ENCODE measurements at regions not wholly inside any gene's neighbourhood (a gene's known extent, or its start where the extent isn't known, plus 50 kb on each side); places are given as distances from the start of the nearest gene placed in this dataset.
"Not testable (repeated sequence)": the region's sequence is repeated elsewhere in the genome, so short reads cannot be mapped to it uniquely, and the experiment has no call there.

GRCh38 chr2:87437701-87438260 lies 310.1 kb upstream of the PLGLB2 start:
- DNase-seq, result not testable (repeated sequence)

- DNase-seq, result not testable (repeated sequence)
Measured at GRCh38 chr2:87438780-87439454, 309.0 kb upstream of the PLGLB2 start.

DNA sequence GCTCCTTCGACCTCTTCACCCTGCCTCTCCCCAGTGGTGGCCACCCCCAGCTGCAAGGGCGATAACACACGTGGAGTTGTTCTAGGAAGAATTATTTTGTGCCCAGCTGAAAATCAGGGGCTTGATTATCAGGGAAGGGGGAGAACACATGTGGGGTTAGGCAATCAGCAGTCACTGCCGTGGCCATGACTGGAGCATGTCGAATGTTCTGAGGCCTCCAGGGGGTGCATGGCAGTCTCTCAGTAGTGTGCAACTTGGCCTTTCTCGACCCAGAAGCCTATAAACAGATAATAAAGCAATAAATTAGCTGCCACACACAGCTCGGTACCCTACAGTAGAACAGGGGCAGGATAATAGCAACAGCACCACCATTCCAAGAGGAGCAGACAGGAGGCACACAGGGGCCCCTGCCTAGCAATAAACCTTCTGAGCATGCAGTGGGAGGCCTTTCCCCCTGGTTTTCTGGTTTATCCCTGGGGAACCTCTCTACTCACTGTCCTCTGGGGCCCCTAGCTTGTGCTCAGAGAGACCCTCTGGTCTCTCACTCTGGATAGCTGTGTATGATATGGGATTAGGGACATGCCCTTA lies 308.2 kb upstream of the PLGLB2 start:
- DNase-seq, result not testable (repeated sequence)

DNA sequence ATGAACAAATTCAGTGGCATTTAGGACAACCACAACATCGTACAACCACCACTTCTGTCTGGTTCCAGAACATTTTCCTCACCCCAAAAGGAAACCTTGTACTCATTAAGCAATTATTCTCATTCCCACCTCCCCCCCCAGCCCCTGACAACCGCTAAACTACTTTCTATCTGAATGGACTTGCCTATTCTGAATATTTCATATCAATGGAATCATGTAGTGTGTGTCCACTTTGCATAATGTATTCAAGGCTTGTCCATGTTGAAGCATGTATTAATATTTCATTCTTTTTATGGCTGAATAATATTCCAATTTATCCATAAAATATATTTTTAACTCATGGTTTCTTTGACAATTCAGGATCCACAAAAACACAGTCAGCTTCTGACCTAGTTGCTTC lies 307.2 kb upstream of the PLGLB2 start:
- not testable (repeated sequence) for DNase-seq

- not testable (repeated sequence) for DNase-seq
Measured at GRCh38 chr2:87441375-87441774, 306.5 kb upstream of the PLGLB2 start.

DNA sequence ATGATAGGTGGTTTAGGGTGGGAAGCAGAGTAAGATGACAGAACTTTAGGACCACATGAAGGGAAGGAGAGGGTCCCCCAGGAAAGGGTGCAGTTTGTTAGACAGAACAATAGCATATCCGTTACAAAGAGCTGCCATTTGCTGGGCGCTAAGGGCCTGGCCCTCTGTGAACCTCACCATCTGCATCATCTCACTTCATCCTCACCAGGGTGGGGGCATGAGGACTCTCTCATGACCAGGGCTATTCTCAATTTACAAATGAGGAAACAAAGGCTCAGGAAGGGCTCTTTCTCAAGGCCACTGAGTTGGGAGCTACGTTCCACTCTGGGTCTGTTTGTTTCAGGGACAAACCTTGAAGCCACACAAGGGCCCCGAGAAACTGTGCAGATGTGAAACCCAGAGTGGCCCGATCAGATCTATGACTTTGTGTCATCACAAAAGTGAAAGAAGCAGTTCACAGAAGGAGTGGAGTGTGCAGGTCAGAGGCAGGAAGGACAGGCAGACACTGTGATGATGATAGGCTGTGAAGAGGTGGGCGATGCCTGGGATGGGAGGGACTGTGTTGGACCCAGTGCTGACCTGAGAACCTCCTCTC lies 304.8 kb upstream of the PLGLB2 start:
- DNase-seq, result not testable (repeated sequence)

DNA sequence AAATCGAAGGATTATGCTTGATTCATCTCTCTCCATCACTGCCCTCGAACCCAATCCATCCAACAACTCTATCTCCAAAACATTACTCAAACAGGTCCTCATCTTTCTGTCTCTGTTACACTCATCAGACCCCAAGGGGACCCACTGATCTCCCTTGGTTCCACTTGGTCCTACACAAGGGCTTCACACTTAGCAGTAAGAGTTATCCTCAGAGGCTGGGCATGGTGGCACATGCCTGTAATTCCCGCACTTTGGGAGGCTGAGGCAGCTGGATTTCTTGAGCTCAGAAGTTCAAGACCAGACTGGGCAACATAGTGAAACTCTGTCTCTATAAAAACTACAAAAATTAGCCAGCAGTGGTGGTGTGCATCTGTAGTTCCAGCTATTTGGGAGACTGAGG lies 302.9 kb upstream of the PLGLB2 start:
- not testable (repeated sequence) for DNase-seq

- DNase-seq, result not testable (repeated sequence)
Measured at GRCh38 chr2:87445613-87446312, 302.1 kb upstream of the PLGLB2 start.

DNA sequence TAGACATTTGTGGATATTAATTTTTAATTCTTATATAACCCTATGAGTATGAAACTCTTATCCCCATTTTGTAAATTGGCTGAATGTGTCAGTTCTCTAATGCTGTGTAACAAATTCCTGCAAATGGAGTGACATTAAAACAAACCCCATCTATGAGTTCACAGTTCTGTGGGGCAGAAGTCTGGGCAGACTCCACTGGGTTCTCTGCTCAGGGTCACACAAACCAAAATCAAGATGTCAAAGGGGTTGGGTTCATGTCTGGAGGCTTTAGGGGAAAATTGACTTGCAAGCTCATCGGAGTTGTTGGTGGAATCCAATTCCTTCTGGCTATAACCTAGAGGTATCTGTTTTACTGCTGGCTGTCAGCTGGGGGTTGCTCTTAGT lies 301.6 kb upstream of the PLGLB2 start:
- DNase-seq, result not testable (repeated sequence)

DNA sequence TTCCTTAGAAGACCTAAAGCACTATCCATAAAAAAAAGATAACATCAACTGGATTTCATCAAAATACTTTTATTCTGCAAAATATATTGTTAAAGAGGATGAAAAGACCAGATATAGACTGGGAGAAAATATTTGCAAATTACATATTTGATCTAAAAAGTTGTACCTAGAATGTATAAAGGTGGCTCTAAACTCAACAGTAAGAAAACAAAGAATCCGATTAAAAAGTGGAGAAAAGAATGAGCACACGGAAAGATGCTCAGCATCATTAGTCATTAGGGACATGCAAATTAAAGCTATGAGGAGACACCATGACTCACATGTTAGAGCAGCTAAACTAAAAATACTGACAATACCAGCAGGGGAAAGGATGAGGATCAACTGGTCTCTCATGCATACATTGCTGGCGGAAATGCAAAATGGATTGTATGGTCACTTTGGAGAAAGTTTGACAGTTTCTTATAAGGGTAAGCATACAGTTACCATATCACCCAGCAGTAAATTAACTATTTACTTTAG lies 298.4 kb upstream of the PLGLB2 start:
- DNase-seq, result not testable (repeated sequence)

DNA sequence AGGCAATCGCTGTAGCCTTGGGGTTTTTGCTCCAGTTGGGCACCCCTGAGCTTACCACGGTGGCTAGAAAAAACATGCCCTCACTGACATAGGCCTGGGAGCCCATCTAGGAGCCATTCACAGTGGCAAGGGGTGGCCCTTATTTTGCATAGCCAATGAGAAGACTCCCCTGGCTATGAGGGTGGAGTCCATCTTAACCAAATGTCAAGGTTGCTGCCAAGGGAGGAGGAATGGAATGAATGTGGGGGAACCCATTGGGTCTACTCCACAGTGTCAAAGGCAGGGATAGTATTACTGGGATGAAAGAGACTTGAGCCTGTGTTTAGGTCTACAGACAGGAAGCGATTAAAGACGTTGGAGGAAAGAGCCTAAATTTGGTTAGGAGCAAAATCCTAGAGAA lies 295.7 kb upstream of the PLGLB2 start:
- DNase-seq, result peak; percentile 44

DNA sequence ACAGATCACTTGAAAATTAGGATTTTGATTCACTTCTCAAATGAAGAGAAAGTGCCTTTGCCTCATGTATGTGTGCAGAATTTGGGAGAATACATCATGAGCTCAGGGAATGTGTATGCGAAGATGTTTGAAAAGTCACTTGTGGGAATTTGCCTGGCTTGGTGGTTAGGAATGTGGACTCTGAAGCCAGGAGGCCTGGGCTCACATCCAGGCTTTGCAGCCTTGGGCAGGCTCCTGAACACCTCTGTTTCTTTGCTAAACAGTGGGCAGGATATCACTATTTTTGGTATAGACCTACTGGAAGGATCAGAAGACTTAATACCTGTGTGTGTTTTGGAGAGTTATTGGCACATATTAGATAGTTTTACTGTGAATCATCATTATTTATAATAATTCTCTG lies 295.0 kb upstream of the PLGLB2 start:
- DNase-seq, result peak; percentile 86

DNA sequence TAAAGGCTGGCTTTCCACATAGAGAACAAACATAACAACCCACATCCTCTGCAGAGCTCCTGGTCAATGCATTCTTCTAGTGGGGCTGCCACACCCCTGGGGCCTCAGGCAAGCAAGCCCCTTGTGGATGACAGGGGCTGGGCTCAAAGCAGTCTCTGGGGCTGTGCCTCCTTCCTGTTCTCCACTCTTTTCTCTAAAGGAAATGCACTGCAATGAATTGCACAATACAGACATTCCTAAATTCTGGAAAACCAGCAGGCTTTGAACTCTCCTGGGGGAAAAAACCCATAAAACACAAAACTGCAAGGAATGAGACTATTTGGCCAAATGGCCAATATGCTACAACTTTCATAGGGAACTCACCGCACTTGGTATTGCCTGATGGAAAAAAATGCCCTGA lies 293.9 kb upstream of the PLGLB2 start:
- peak; percentile 93 for DNase-seq

GRCh38 chr2:87454421-87454820 lies 293.5 kb upstream of the PLGLB2 start:
- peak; percentile 84 for DNase-seq

DNA sequence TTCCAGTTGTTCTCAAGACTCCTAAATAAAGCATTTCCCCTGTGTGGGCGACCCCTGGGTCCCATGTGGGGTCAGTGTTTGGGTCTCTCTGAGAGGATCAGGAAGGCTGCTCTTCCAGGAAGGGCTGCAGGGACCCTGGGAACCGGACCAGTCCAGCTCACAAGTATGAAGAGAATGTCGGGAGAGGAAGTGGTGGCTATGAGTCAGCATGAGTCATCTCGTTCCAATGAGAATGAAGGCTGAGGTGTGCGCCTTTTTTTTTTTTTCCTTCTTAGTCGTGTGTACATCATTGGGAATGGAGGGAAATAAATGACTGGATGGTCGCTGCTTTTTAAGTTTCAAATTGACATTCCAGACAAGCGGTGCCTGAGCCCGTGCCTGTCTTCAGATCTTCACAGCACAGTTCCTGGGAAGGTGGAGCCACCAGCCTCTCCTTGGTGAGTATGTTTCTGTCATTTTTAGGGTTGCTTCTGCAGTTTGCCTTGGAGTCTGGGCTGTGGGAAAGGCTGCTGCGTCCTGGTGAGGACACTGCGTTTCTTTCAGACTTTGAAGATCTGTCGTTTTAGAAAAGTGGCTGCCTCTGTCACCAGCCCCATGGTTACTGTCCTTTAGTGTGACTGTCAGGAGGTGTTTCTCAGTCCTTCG lies 292.6 kb upstream of the PLGLB2 start:
- not testable (repeated sequence) for DNase-seq

DNA sequence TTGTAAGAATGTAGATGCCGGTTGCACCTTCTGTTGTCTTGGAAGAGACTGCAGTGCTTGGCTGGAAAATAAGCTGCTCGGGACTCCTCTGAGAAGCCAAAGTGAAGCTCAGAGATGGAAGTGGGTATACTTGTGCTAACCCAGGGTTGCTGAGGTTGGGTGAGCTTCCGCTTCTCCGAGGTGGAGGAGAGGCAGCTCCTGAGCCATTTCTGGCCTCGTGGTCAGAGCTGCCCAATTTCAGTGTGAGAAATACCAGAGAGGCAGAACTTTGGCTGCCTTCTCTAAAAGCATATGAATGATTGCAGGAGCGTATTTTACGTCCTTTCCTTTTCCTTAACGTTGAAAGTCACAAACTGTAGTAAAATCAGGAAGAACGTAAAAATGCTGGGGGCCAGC lies 292.0 kb upstream of the PLGLB2 start:
- not testable (repeated sequence) for DNase-seq

- DNase-seq, result not testable (repeated sequence)
Measured at GRCh38 chr2:87456477-87457128, 291.3 kb upstream of the PLGLB2 start.

DNA sequence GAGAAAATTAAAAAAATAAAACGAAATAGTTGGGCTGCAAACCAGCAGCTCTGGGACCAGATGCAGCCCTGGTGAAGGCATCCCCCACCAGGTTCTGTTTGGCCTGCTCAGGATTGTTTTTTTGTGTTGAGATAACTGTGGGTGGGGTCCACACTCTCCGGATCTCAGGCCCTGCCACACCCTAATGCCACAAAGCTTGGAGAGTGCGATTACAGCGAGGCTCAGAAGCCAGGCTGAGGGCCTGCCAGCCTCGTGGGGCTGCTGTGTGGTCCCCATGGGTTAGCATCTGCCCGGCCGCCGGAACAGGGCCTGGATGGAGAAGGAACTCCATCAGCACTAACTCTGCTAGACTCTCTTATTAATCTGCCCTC lies 290.8 kb upstream of the PLGLB2 start:
- DNase-seq, result not testable (repeated sequence)

GRCh38 chr2:87458938-87459337 lies 288.9 kb upstream of the PLGLB2 start:
- not testable (repeated sequence) for DNase-seq

DNA sequence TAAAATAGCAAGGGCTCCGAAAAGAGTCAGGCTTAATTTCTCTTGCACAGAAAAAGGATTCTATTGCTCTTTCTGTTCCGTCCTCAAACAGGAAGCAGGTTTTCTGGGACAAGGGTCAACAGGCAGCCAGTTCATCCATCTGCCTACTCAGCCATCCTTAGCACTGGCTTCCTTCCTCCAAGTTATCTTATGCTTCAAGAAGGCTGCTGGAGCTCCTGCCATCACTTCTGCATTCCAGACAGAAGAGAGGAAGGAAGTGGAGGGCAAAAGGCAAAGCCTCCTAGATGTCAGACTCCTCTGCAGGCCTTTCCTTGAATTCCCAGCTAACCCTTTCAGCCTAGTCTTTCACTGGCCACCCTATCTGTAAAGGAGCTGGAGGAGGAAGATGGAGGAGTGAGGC lies 287.8 kb upstream of the PLGLB2 start:
- DNase-seq, result not testable (repeated sequence)

DNA sequence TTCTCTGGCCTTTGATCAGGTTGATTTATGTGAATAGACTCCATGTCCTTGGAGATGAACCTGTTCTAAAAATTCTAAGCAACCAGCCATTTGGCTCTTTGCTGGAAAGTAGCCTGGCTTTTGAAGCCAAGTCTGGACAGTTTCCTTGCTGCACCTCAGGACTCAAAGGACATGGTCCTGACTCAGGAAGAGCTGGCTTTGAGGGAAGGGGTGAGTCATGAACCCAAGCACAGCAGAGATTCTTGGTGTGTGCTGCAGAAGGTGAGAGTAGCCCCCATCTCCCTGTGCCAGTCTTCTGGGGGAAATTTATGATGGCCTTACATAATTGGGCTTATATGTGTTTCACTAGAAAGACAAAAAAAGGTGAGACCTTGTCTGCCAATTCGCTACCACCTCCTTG lies 287.2 kb upstream of the PLGLB2 start:
- not testable (repeated sequence) for DNase-seq

DNA sequence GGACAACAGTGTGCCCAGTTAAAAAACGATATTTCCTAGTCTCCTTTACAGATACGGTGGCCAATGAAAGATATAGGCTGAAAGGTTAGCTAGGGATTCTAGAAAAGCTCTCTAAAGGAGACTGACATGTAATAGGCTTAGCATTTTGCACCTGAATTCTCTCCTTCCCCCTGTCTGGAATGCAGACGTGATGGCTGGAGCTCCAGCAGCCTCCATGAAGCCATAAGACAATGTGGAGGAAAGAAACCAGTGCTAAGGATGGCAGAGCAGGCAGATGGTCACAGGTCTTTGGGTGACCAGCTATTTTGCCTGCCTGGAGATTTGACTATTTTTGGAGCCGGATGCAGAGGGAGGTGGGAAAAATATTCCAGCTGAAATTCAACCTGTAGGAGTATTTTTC lies 286.2 kb upstream of the PLGLB2 start:
- DNase-seq, result not testable (repeated sequence)

Measured in fibroblast of skin of abdomen (primary cell).